Karpas-422 (cell line): ENCODE measurements at regions not wholly inside any gene's neighbourhood (a gene's known extent, or its start where the extent isn't known, plus 50 kb on each side); places are given as distances from the start of the nearest gene placed in this dataset.
"Not testable (repeated sequence)": the region's sequence is repeated elsewhere in the genome, so short reads cannot be mapped to it uniquely, and the experiment has no call there.

Experiments used
- DNase-seq: peaks from one replicate; pipeline ENCODE4 v3.0.0-alpha.2; 2015
- H2AFZ ChIP-seq: fragments of 200-600 bp; sonication (generic); 2 replicates; pipeline ENCODE4 v1.6.1; 2014; ENCODE audit warnings: antibody characterized with exemption, low read length, mixed read lengths
- H3K27ac ChIP-seq: fragments of 200-600 bp; sonication (generic); 2 replicates; pipeline ENCODE4 v1.5.1; 2014; ENCODE audit warnings: mild to moderate bottlenecking, low read length, moderate library complexity
- H3K27me3 ChIP-seq: fragments of 200-600 bp; sonication (generic); 2 replicates; pipeline ENCODE4 v1.6.1; 2014; ENCODE audit warnings: low read length, mixed read lengths
- H3K36me3 ChIP-seq: fragments of 200-600 bp; sonication (generic); 2 replicates; pipeline ENCODE4 v1.6.1; 2014; ENCODE audit warnings: low read length, mixed read lengths; ENCODE audit not compliant: insufficient read depth
- H3K4me1 ChIP-seq: fragments of 200-600 bp; sonication (generic); 2 replicates; pipeline ENCODE4 v1.6.1; 2014; ENCODE audit warnings: mild to moderate bottlenecking, low read length, mixed read lengths
- H3K4me2 ChIP-seq: fragments of 200-600 bp; sonication (generic); 2 replicates; pipeline ENCODE4 v1.6.1; 2014; ENCODE audit warnings: low read length, low read depth, mild to moderate bottlenecking; ENCODE audit not compliant: poor library complexity, severe bottlenecking
- H3K4me3 ChIP-seq: fragments of 200-600 bp; sonication (generic); 2 replicates; pipeline ENCODE4 v1.5.1; 2014; ENCODE audit warnings: mild to moderate bottlenecking, antibody characterized with exemption, low read length, mixed read lengths
- H3K79me2 ChIP-seq: fragments of 200-600 bp; sonication (generic); 2 replicates; pipeline ENCODE4 v1.6.1; 2014; ENCODE audit warnings: mild to moderate bottlenecking, low read length, mixed read lengths
- H3K9ac ChIP-seq: fragments of 200-600 bp; sonication (generic); 2 replicates; pipeline ENCODE4 v1.6.0; 2014; ENCODE audit warnings: low read length
- H3K9me2 ChIP-seq: fragments of 200-600 bp; sonication (generic), shearing (Covaris generic); replicated peaks from 2 replicates; pipeline ENCODE4 v1.6.0; 2014; ENCODE audit warnings: mild to moderate bottlenecking, low read length, moderate library complexity; ENCODE audit not compliant: insufficient read depth
- H3K9me3 ChIP-seq: fragments of 300-700, 200-600 bp; sonication (generic); 2 replicates; pipeline ENCODE4 v1.6.1; 2014; ENCODE audit warnings: low read length, mixed read lengths
- H4K20me1 ChIP-seq: fragments of 200-600 bp; sonication (generic); 2 replicates; pipeline ENCODE4 v1.6.1; 2014; ENCODE audit warnings: mild to moderate bottlenecking, antibody characterized with exemption, low read length, low read depth; ENCODE audit not compliant: insufficient read depth

DNA sequence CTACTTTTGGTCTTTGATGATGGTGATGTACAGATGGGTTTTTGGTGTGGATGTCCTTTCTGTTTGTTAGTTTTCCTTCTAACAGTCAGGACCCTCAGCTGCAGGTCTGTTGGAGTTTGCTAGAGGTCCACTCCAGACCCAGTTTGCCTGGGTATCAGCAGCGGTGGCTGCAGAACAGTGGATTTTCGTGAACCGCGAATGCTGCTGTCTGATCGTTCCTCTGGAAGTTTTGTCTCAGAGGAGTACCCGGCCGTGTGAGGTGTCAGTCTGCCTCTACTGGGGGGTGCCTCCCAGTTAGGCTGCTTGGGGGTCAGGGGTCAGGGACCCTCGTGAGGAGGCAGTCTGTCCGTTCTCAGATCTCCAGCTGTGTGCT lies 56.6 kb upstream of the TNFAIP8 start:
- H3K9me2 ChIP-seq, H3K4me3 ChIP-seq, H3K4me2 ChIP-seq, H3K9ac ChIP-seq, H3K9me3 ChIP-seq, H3K36me3 ChIP-seq, H3K27me3 ChIP-seq, H3K27ac ChIP-seq, H2AFZ ChIP-seq, H3K79me2 ChIP-seq, DNase-seq: not testable (repeated sequence)
- peaks cover 17% of the 10 kb centered on the region for H3K4me1 ChIP-seq
- H4K20me1 ChIP-seq: peaks cover 18% of the 10 kb centered on the region

- H3K9me3 ChIP-seq, H3K79me2 ChIP-seq, H3K36me3 ChIP-seq, DNase-seq, H2AFZ ChIP-seq, H3K27me3 ChIP-seq, H3K27ac ChIP-seq, H3K9ac ChIP-seq, H3K4me3 ChIP-seq, H3K9me2 ChIP-seq, H3K4me2 ChIP-seq: not testable (repeated sequence)
- H4K20me1 ChIP-seq: peaks cover 20% of the 10 kb centered on the region
- peaks cover 21% of the 10 kb centered on the region for H3K4me1 ChIP-seq
Measured at GRCh38 chr5:119299615-119300310, 56.1 kb upstream of the TNFAIP8 start.

GRCh38 chr5:119300311-119300670 lies 55.5 kb upstream of the TNFAIP8 start:
- Histone ChIP-seq H3K4me2 (no peak overlapping the region), H3K27ac (no peak overlapping the region), H4K20me1 (peaks cover 20% of the 10 kb centered on the region), H3K27me3 (no peaks in the 10 kb centered on the region), H3K79me2 (0 out of 2 replicates have a peak, but pooled peaks cover 9% of the 10 kb centered on the region), H3K9me2 (no peaks in the 10 kb centered on the region), H3K9me3 (no peaks in the 10 kb centered on the region), H3K4me3 (no peak overlapping the region), H3K4me1 (peaks cover 21% of the 10 kb centered on the region), H3K9ac (no peak overlapping the region), H2AFZ (no peak overlapping the region), H3K36me3 (no peaks in the 10 kb centered on the region)
- no peak for DNase-seq

DNA sequence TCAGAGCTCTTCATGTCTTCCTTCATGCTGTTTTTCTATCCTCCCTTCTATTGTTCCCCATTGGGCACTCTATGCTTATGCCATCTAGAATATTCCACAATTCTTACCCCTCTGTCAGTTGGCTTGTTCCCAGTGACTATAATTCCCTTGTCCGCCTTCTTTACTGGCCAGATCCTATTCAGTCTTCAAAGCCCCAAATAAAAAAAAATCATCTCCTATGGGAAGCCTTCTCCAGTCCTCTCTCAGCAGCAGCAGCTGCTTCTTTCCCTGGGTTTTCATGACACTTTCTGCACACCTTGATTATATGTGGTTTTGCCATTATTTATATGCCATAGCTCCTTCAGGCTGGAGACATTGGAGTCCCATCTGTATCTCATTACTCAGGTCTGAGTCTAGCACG lies 54.6 kb upstream of the TNFAIP8 start:
- Histone ChIP-seq H3K9me2 (no peaks in the 10 kb centered on the region), H3K27ac (no peak overlapping the region), H3K27me3 (no peaks in the 10 kb centered on the region), H3K9me3 (no peaks in the 10 kb centered on the region), H2AFZ (no peak overlapping the region), H3K9ac (no peak overlapping the region), H4K20me1 (peaks cover 20% of the 10 kb centered on the region), H3K79me2 (0 out of 2 replicates have a peak, but pooled peaks cover 9% of the 10 kb centered on the region), H3K4me3 (no peak overlapping the region), H3K4me2 (no peak overlapping the region), H3K4me1 (peaks cover 21% of the 10 kb centered on the region), H3K36me3 (no peaks in the 10 kb centered on the region)
- no peak for DNase-seq

DNA sequence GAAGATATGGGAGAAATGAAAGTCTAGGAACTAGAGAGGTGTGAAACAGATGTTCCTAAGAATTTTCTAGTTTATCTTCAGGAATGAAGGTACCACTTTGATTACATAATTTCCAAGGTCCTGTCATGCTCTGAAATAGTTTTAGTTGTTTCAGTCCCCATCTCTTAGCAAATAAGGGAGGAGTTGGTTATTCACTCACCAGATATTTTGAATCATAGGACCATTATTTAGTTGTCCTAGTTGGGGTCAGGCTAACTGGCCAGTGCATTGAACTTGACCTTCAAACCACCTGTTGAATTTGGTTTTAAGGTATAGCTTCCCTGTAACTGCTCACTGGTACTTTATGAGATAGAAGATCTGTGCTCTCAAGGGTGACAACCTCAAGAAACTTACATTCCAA lies 53.9 kb upstream of the TNFAIP8 start:
- Histone ChIP-seq H3K9me3 (no peaks in the 10 kb centered on the region), H3K4me3 (no peak overlapping the region), H2AFZ (no peak overlapping the region), H3K9ac (no peak overlapping the region), H3K36me3 (no peaks in the 10 kb centered on the region), H3K79me2 (0 out of 2 replicates have a peak, but pooled peaks cover 9% of the 10 kb centered on the region), H4K20me1 (peaks cover 20% of the 10 kb centered on the region), H3K27me3 (no peaks in the 10 kb centered on the region), H3K4me1 (peaks cover 26% of the 10 kb centered on the region), H3K9me2 (no peaks in the 10 kb centered on the region), H3K27ac (no peak overlapping the region), H3K4me2 (no peak overlapping the region)
- DNase-seq: no peak

DNA sequence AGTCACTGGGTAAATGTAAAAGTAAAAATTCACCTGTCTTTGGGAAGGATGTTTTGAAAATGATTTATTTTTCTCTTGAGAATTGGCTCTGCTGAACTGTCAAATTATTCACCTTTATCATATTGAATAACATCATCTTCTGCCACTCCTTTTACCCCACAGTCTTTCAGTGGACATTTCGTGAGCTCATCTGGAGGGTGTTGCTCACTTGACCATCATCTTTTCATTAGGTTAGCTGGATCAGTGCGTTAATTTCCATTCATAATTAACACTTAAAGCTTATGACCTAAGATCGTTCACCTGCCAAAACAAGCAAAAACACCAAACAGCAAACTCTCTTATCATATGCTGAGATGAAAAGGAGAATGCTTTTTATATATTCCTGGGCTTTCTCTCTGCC lies 53.4 kb upstream of the TNFAIP8 start:
- H2AFZ ChIP-seq: no peak overlapping the region

GRCh38 chr5:119302916-119303897 lies 52.6 kb upstream of the TNFAIP8 start:
- Histone ChIP-seq H3K27me3 (no peaks in the 10 kb centered on the region), H3K4me2 (no peak overlapping the region), H2AFZ (no peak overlapping the region), H3K36me3 (no peaks in the 10 kb centered on the region), H3K79me2 (peaks cover 14% of the 10 kb centered on the region), H3K4me1 (peaks cover 39% of the 10 kb centered on the region), H3K9me3 (no peaks in the 10 kb centered on the region), H3K9ac (no peak overlapping the region), H3K27ac (no peak overlapping the region), H3K9me2 (no peaks in the 10 kb centered on the region), H4K20me1 (peaks cover 20% of the 10 kb centered on the region), H3K4me3 (no peak overlapping the region)
- DNase-seq: no peak

More for the DNA sequence above, 53.4 kb upstream of the TNFAIP8 start:
- Histone ChIP-seq H3K27me3 (no peaks in the 10 kb centered on the region), H3K27ac (no peak overlapping the region), H3K4me1 (peaks cover 31% of the 10 kb centered on the region), H3K9me2 (no peaks in the 10 kb centered on the region), H3K79me2 (peaks cover 10% of the 10 kb centered on the region), H3K9ac (no peak overlapping the region), H4K20me1 (peaks cover 20% of the 10 kb centered on the region), H3K36me3 (no peaks in the 10 kb centered on the region), H3K4me2 (no peak overlapping the region), H3K9me3 (no peaks in the 10 kb centered on the region), H3K4me3 (no peak overlapping the region)
- DNase-seq: no peak

- Histone ChIP-seq H3K4me1 (peaks cover 53% of the 10 kb centered on the region), H3K27me3 (no peaks in the 10 kb centered on the region), H3K9me2 (no peaks in the 10 kb centered on the region), H3K4me2 (no peak overlapping the region), H3K79me2 (peaks cover 15% of the 10 kb centered on the region), H3K27ac (no peak overlapping the region), H3K9ac (no peak overlapping the region), H3K4me3 (no peak overlapping the region), H3K36me3 (no peaks in the 10 kb centered on the region), H4K20me1 (peaks cover 20% of the 10 kb centered on the region), H3K9me3 (no peaks in the 10 kb centered on the region), H2AFZ (no peak overlapping the region)
- DNase-seq: no peak
Measured at GRCh38 chr5:119304439-119305211, 51.2 kb upstream of the TNFAIP8 start.
